HG02938 (cell line): ENCODE measurements at regions not wholly inside any gene's neighbourhood (a gene's known extent, or its start where the extent isn't known, plus 50 kb on each side); places are given as distances from the start of the nearest gene placed in this dataset.
A peak's percentile ranks its signal among the peaks of the same experiment; 100 is the strongest.
"Not testable (repeated sequence)": the region's sequence is repeated elsewhere in the genome, so short reads cannot be mapped to it uniquely, and the experiment has no call there.

Source experiments
- ATAC-seq: cut with Tn5 transposase; IDR thresholded peaks from one replicate; pipeline ENCODE4 v1.9.1; 2021; ENCODE audit warnings: mild to moderate bottlenecking, moderate library complexity; ENCODE audit not compliant: unreplicated experiment

- no peak for ATAC-seq
These were observed 263.9 kb downstream of the KTN1 start for GRCh38 chr14:55843718-55844403.

GRCh38 chr14:55845963-55846825, 266.2 kb downstream of the KTN1 start:
- no peak for ATAC-seq

GRCh38 chr14:55846826-55847446, 266.9 kb downstream of the KTN1 start:
- peak; percentile 49 for ATAC-seq

GRCh38 chr14:55847766-55848165, 267.8 kb downstream of the KTN1 start:
- no peak for ATAC-seq

GRCh38 chr14:55848964-55849363, 269.0 kb downstream of the KTN1 start:
- no peak for ATAC-seq

GRCh38 chr14:55849833-55850232, 268.4 kb upstream of the PELI2 start:
- no peak for ATAC-seq

- no peak for ATAC-seq
These were observed 267.4 kb upstream of the PELI2 start for GRCh38 chr14:55850825-55851241.

GRCh38 chr14:55851301-55851700, 266.9 kb upstream of the PELI2 start:
- ATAC-seq, result no peak

GRCh38 chr14:55851961-55852360, 266.2 kb upstream of the PELI2 start:
- no peak for ATAC-seq

- ATAC-seq, result no peak
These were observed 262.5 kb upstream of the PELI2 start for GRCh38 chr14:55855751-55856150.

GRCh38 chr14:55858604-55859003, 259.6 kb upstream of the PELI2 start:
- ATAC-seq, result no peak

GRCh38 chr14:55861561-55861960, 256.6 kb upstream of the PELI2 start:
- ATAC-seq, result not testable (repeated sequence)

- no peak for ATAC-seq
These were observed 253.1 kb upstream of the PELI2 start for GRCh38 chr14:55864890-55865655.

- no peak for ATAC-seq
These were observed 250.9 kb upstream of the PELI2 start for GRCh38 chr14:55867311-55867710.

GRCh38 chr14:55867719-55868118, 250.5 kb upstream of the PELI2 start:
- no peak for ATAC-seq

- no peak for ATAC-seq
These were observed 248.7 kb upstream of the PELI2 start for GRCh38 chr14:55869397-55870049.

- ATAC-seq, result no peak
These were observed 245.0 kb upstream of the PELI2 start for GRCh38 chr14:55873169-55873568.

- no peak for ATAC-seq
These were observed 243.4 kb upstream of the PELI2 start for GRCh38 chr14:55874785-55875184.

- no peak for ATAC-seq
These were observed 240.3 kb upstream of the PELI2 start for GRCh38 chr14:55877942-55878341.

GRCh38 chr14:55881577-55882241, 236.5 kb upstream of the PELI2 start:
- no peak for ATAC-seq
